ENCODE measurements at regions not wholly inside any gene's neighbourhood (a gene's known extent, or its start where the extent isn't known, plus 50 kb on each side); places are given as distances from the start of the nearest gene placed in this dataset.

- DNase-seq, result no peak
Measured at GRCh38 chr2:146041274-146041910, 1521.5 kb upstream of the ZEB2 start.

GRCh38 chr2:146040051-146040450, 1520.1 kb upstream of the ZEB2 start:
- no peak for DNase-seq

GRCh38 chr2:146038014-146038413, 1518.1 kb upstream of the ZEB2 start:
- no peak for DNase-seq

- no peak for DNase-seq
Measured at GRCh38 chr2:146037334-146037870, 1517.5 kb upstream of the ZEB2 start.

GRCh38 chr2:146031158-146031557, 1511.2 kb upstream of the ZEB2 start:
- DNase-seq, result no peak

- DNase-seq, result no peak
Measured at GRCh38 chr2:146027156-146027555, 1507.2 kb upstream of the ZEB2 start.

- no peak for DNase-seq
Measured at GRCh38 chr2:146025519-146025918, 1505.6 kb upstream of the ZEB2 start.

GRCh38 chr2:146024212-146024743, 1504.4 kb upstream of the ZEB2 start:
- no peak for DNase-seq

- no peak for DNase-seq
Measured at GRCh38 chr2:146004462-146004861, 1484.5 kb upstream of the ZEB2 start.

GRCh38 chr2:146003337-146003736, 1483.4 kb upstream of the ZEB2 start:
- no peak for DNase-seq

- no peak for DNase-seq
Measured at GRCh38 chr2:145994910-145995309, 1475.0 kb upstream of the ZEB2 start.

- no peak for DNase-seq
Measured at GRCh38 chr2:145992572-145992971, 1472.7 kb upstream of the ZEB2 start.

GRCh38 chr2:145987793-145988192, 1467.9 kb upstream of the ZEB2 start:
- no peak for DNase-seq

GRCh38 chr2:145985517-145985916, 1465.6 kb upstream of the ZEB2 start:
- no peak for DNase-seq

GRCh38 chr2:145984580-145984979, 1464.7 kb upstream of the ZEB2 start:
- DNase-seq, result no peak

GRCh38 chr2:145980318-145980717, 1460.4 kb upstream of the ZEB2 start:
- no peak for DNase-seq

- no peak for DNase-seq
Measured at GRCh38 chr2:145975406-145975805, 1455.5 kb upstream of the ZEB2 start.

GRCh38 chr2:145961846-145962245, 1441.9 kb upstream of the ZEB2 start:
- no peak for DNase-seq

- DNase-seq, result no peak
Measured at GRCh38 chr2:145960479-145961163, 1440.7 kb upstream of the ZEB2 start.

GRCh38 chr2:145958611-145959010, 1438.7 kb upstream of the ZEB2 start:
- no peak for DNase-seq

GRCh38 chr2:145957929-145958328, 1438.0 kb upstream of the ZEB2 start:
- no peak for DNase-seq

- no peak for DNase-seq
Measured at GRCh38 chr2:145939949-145940348, 1420.0 kb upstream of the ZEB2 start.

- no peak for DNase-seq
Measured at GRCh38 chr2:145935016-145935415, 1415.1 kb upstream of the ZEB2 start.

- no peak for DNase-seq
Measured at GRCh38 chr2:145931781-145932395, 1412.0 kb upstream of the ZEB2 start.
